H9 (cell line): ENCODE measurements at regions not wholly inside any gene's neighbourhood (a gene's known extent, or its start where the extent isn't known, plus 50 kb on each side); places are given as distances from the start of the nearest gene placed in this dataset.
"Not testable (repeated sequence)": the region's sequence is repeated elsewhere in the genome, so short reads cannot be mapped to it uniquely, and the experiment has no call there.

ENCODE experiments used
- DNase-seq: peaks from one replicate; pipeline ENCODE4 v3.0.0-alpha.2; 2017
- H2AFZ ChIP-seq: one replicate; pipeline ENCODE4 v1.6.1; 2013; ENCODE audit warnings: mild to moderate bottlenecking, low read length, control low read depth, moderate library complexity
- H2AK5ac ChIP-seq: 2 replicates; pipeline ENCODE4 v1.6.1; 2013; ENCODE audit warnings: low read length, control low read depth, mixed read lengths; ENCODE audit not compliant: insufficient read length
- H2BK120ac ChIP-seq: one replicate; pipeline ENCODE4 v1.6.1; 2013; ENCODE audit warnings: low read depth, mild to moderate bottlenecking, low read length, control low read depth, inconsistent platforms; ENCODE audit not compliant: poor library complexity, severe bottlenecking
- H2BK12ac ChIP-seq: 2 replicates; pipeline ENCODE4 v1.6.1; 2013; ENCODE audit warnings: low read length, control low read depth, mixed read lengths, low read depth; ENCODE audit not compliant: insufficient read length
- H2BK15ac ChIP-seq: 2 replicates; pipeline ENCODE4 v1.6.1; 2013; ENCODE audit warnings: low read depth, low read length, control low read depth
- H2BK20ac ChIP-seq: one replicate; pipeline ENCODE4 v1.6.1; 2013; ENCODE audit warnings: low read depth, mild to moderate bottlenecking, low read length, control low read depth, inconsistent platforms; ENCODE audit not compliant: poor library complexity, severe bottlenecking
- H2BK5ac ChIP-seq: 2 replicates; pipeline ENCODE4 v1.6.1; 2013; ENCODE audit warnings: low read length, control low read depth, mixed read lengths; ENCODE audit not compliant: insufficient read length
- H3K14ac ChIP-seq: 2 replicates; pipeline ENCODE4 v1.6.1; 2013; ENCODE audit warnings: low read length, control low read depth; ENCODE audit not compliant: insufficient read depth
- H3K18ac ChIP-seq: 2 replicates; pipeline ENCODE4 v1.6.1; 2013; ENCODE audit warnings: low read depth, mild to moderate bottlenecking, mixed read lengths, low read length, control low read depth; ENCODE audit not compliant: insufficient read length
- H3K23ac ChIP-seq: 2 replicates; pipeline ENCODE4 v1.6.1; 2013; ENCODE audit warnings: low read length, control low read depth, mixed read lengths, low read depth; ENCODE audit not compliant: insufficient read length
- H3K23me2 ChIP-seq: 2 replicates; pipeline ENCODE4 v1.6.1; 2013; ENCODE audit warnings: low read depth, mild to moderate bottlenecking, mixed read lengths, low read length, control low read depth; ENCODE audit not compliant: insufficient read length, poor library complexity, severe bottlenecking
- H3K27ac ChIP-seq: 2 replicates; pipeline ENCODE4 v1.5.1; 2013; ENCODE audit warnings: low read length, control low read depth, mixed read lengths, low read depth; ENCODE audit not compliant: insufficient read length
- H3K27me3 ChIP-seq: 2 replicates; pipeline ENCODE4 v1.6.1; 2013; ENCODE audit warnings: low read length, control low read depth, inconsistent platforms; ENCODE audit not compliant: insufficient read depth
- H3K4ac ChIP-seq: 2 replicates; pipeline ENCODE4 v1.6.1; 2013; ENCODE audit warnings: low read depth, mild to moderate bottlenecking, control low read depth, inconsistent platforms, low read length, moderate library complexity
- H3K4me1 ChIP-seq: 2 replicates; pipeline ENCODE4 v1.6.1; 2013; ENCODE audit warnings: low read length, control low read depth, inconsistent platforms; ENCODE audit not compliant: insufficient read depth
- H3K4me2 ChIP-seq: 2 replicates; pipeline ENCODE4 v1.6.1; 2013; ENCODE audit warnings: low read length, control low read depth, mixed read lengths; ENCODE audit not compliant: insufficient read length, insufficient read depth
- H3K56ac ChIP-seq: 2 replicates; pipeline ENCODE4 v1.6.1; 2013; ENCODE audit warnings: low read depth, mild to moderate bottlenecking, mixed read lengths, low read length, control low read depth; ENCODE audit not compliant: insufficient read length
- H3K79me1 ChIP-seq: 2 replicates; pipeline ENCODE4 v1.6.1; 2013; ENCODE audit warnings: low read depth, mild to moderate bottlenecking, moderate library complexity, low read length, control low read depth, inconsistent platforms; ENCODE audit not compliant: insufficient read depth, poor library complexity, severe bottlenecking
- H3K79me2 ChIP-seq: 2 replicates; pipeline ENCODE4 v1.6.1; 2013; ENCODE audit warnings: low read length, control low read depth, inconsistent platforms; ENCODE audit not compliant: insufficient read depth
- H3K9ac ChIP-seq: 2 replicates; pipeline ENCODE4 v1.6.1; 2013; ENCODE audit warnings: low read length, control low read depth, mixed read lengths; ENCODE audit not compliant: insufficient read length; ENCODE audit errors: extremely low read depth
- H3K9me3 ChIP-seq: one replicate; pipeline ENCODE4 v1.6.1; 2013; ENCODE audit warnings: low read depth, low read length, inconsistent platforms; ENCODE audit not compliant: control insufficient read depth
- H3T11ph ChIP-seq: one replicate; pipeline ENCODE4 v1.6.1; 2013; ENCODE audit warnings: mild to moderate bottlenecking, low read length, control low read depth, inconsistent platforms
- H4K20me1 ChIP-seq: one replicate; pipeline ENCODE4 v1.6.1; 2013; ENCODE audit not compliant: control insufficient read depth, insufficient read length, insufficient read depth
- H4K5ac ChIP-seq: 2 replicates; pipeline ENCODE4 v1.6.1; 2013; ENCODE audit warnings: low read depth, mild to moderate bottlenecking, mixed read lengths, low read length, control low read depth; ENCODE audit not compliant: insufficient read length
- H4K8ac ChIP-seq: replicated peaks from 2 replicates; pipeline ENCODE4 v1.6.1; 2013; ENCODE audit warnings: low read length, control low read depth, mixed read lengths, low read depth; ENCODE audit not compliant: insufficient read length
- H4K91ac ChIP-seq: 2 replicates; pipeline ENCODE4 v1.6.1; 2013; ENCODE audit warnings: low read depth, mild to moderate bottlenecking, moderate library complexity, mixed read lengths, low read length, control low read depth; ENCODE audit not compliant: insufficient read length
- H3K27ac Mint-ChIP-seq, 3 experiments: 2 replicates in 2 of 3; 3 replicates in 1 of 3; pipeline ENCODE4 v1.8.0; 2020 to 2021; ENCODE audit warnings: mixed read lengths in 3 of 3, mild to moderate bottlenecking in 1 of 3, moderate library complexity in 1 of 3
- H3K27me3 Mint-ChIP-seq: 2 replicates; pipeline ENCODE4 v1.8.0; 2021; ENCODE audit warnings: low read depth, mild to moderate bottlenecking, moderate library complexity, mixed read lengths
- H3K36me3 Mint-ChIP-seq, 3 experiments: 2 replicates in 2 of 3; 3 replicates in 1 of 3; pipeline ENCODE4 v1.8.0; 2020 to 2021; ENCODE audit warnings: low read depth in 3 of 3, mixed read lengths in 3 of 3; ENCODE audit not compliant: insufficient read depth in 1 of 3
- H3K4me1 Mint-ChIP-seq, 2 experiments: 2 replicates each; pipeline ENCODE4 v1.8.0; 2020; ENCODE audit warnings: mixed read lengths in 2 of 2
- H3K4me3 Mint-ChIP-seq, 2 experiments: 2 replicates in 1 of 2; 3 replicates in 1 of 2; pipeline ENCODE4 v1.8.0; 2020 to 2021; ENCODE audit warnings: mild to moderate bottlenecking in 2 of 2, mixed read lengths in 2 of 2, moderate library complexity in 1 of 2
- H3K9me3 Mint-ChIP-seq, 2 experiments: 2 replicates in 1 of 2; 3 replicates in 1 of 2; pipeline ENCODE4 v1.8.0; 2020; ENCODE audit warnings: mild to moderate bottlenecking in 2 of 2, mixed read lengths in 2 of 2, moderate library complexity in 1 of 2
- WGBS: extraction: QIAGEN DNeasy Blood & Tissue Kit; methylation state at CpG from one replicate; pipeline ENCODE4 v1.1.7; 2013; ENCODE audit warnings: missing lambda C conversion rate, low lambda C conversion rate, mixed read lengths; ENCODE audit not compliant: insufficient read length; ENCODE audit errors: extremely low coverage; 5-methylcytosine and 5-hydroxymethylcytosine counted together

GRCh38 chr21:9010121-9010795, 1511.1 kb upstream of the TPTE start:
- H3K27me3 Mint-ChIP-seq: peaks cover 23% of the 10 kb centered on the region
- DNase-seq, H2BK120ac ChIP-seq, H4K8ac ChIP-seq, H3K27ac Mint-ChIP-seq, H4K5ac ChIP-seq, H3K9ac ChIP-seq, H2BK12ac ChIP-seq, H2AFZ ChIP-seq, H3K4me1 Mint-ChIP-seq, H3K4ac ChIP-seq, H3K56ac ChIP-seq, H3K27me3 ChIP-seq, H2BK15ac ChIP-seq, H3K23me2 ChIP-seq, H3K79me1 ChIP-seq, H3K4me3 Mint-ChIP-seq, H3K18ac ChIP-seq, H2BK20ac ChIP-seq, H3K14ac ChIP-seq, H4K91ac ChIP-seq, H3K27ac ChIP-seq, H3K4me2 ChIP-seq, H3K4me1 ChIP-seq, H4K20me1 ChIP-seq, H2BK5ac ChIP-seq, H2AK5ac ChIP-seq, H3T11ph ChIP-seq, H3K79me2 ChIP-seq, H3K23ac ChIP-seq: not testable (repeated sequence)
- peaks cover 97% of the 10 kb centered on the region for H3K9me3 ChIP-seq
- H3K9me3 Mint-ChIP-seq: peaks cover 91 to 94% of the 10 kb centered on the region in 2 experiments
- peaks cover 40 to 78% (median 55%) of the 10 kb centered on the region in 3 experiments for H3K36me3 Mint-ChIP-seq
- WGBS: no CpG with 5 or more reads among the region's 4 CpGs

GRCh38 chr21:9010936-9011890, 1510.2 kb upstream of the TPTE start:
- not testable (repeated sequence) for H2BK5ac ChIP-seq, H2BK15ac ChIP-seq, H3K23ac ChIP-seq, H2AK5ac ChIP-seq, H3K27ac ChIP-seq, H3K4me3 Mint-ChIP-seq, H2BK12ac ChIP-seq, H3K9ac ChIP-seq, H4K20me1 ChIP-seq, H3K18ac ChIP-seq, H3K23me2 ChIP-seq, H3K4me1 Mint-ChIP-seq, H2BK120ac ChIP-seq, H3K79me1 ChIP-seq, H3K4me1 ChIP-seq, H2AFZ ChIP-seq, H3K4ac ChIP-seq, DNase-seq, H3K27ac Mint-ChIP-seq, H3K27me3 ChIP-seq, H3K79me2 ChIP-seq, H3T11ph ChIP-seq, H3K14ac ChIP-seq, H2BK20ac ChIP-seq, H4K8ac ChIP-seq, H3K56ac ChIP-seq, H4K5ac ChIP-seq, H4K91ac ChIP-seq, H3K4me2 ChIP-seq
- Mint-ChIP-seq H3K36me3 (peaks cover 47 to 76% (median 58%) of the 10 kb centered on the region in 3 experiments), H3K27me3 (peaks cover 23% of the 10 kb centered on the region), H3K9me3 (peaks cover 88 to 92% of the 10 kb centered on the region in 2 experiments)
- H3K9me3 ChIP-seq: peaks cover 94% of the 10 kb centered on the region
- no CpG with 5 or more reads among the region's 3 CpGs for WGBS
